ENCODE measurements at regions not wholly inside any gene's neighbourhood (a gene's known extent, or its start where the extent isn't known, plus 50 kb on each side); places are given as distances from the start of the nearest gene placed in this dataset.
"Not testable (repeated sequence)": the region's sequence is repeated elsewhere in the genome, so short reads cannot be mapped to it uniquely, and the experiment has no call there.

- DNase-seq, result no peak
Observed at GRCh38 chr2:203585516-203585915, 50.4 kb upstream of the RAPH1 start.

- no peak for DNase-seq
Observed at GRCh38 chr2:203586206-203586605, 51.1 kb upstream of the RAPH1 start.

GRCh38 chr2:203586696-203587095 lies 51.6 kb upstream of the RAPH1 start:
- DNase-seq, result no peak

- DNase-seq, result no peak
Observed at GRCh38 chr2:203590496-203590895, 55.4 kb upstream of the RAPH1 start.

GRCh38 chr2:203591642-203592041 lies 56.5 kb upstream of the RAPH1 start:
- DNase-seq, result no peak

- DNase-seq, result no peak
Observed at GRCh38 chr2:203592470-203592869, 57.4 kb upstream of the RAPH1 start.

GRCh38 chr2:203594541-203594940 lies 59.4 kb upstream of the RAPH1 start:
- DNase-seq, result no peak

- DNase-seq, result no peak
Observed at GRCh38 chr2:203596183-203596582, 61.1 kb upstream of the RAPH1 start.

- DNase-seq, result no peak
Observed at GRCh38 chr2:203599509-203599908, 64.4 kb upstream of the RAPH1 start.

GRCh38 chr2:203600286-203600685 lies 65.2 kb upstream of the RAPH1 start:
- no peak for DNase-seq

- no peak for DNase-seq
Observed at GRCh38 chr2:203603456-203604389, 68.6 kb upstream of the RAPH1 start.

GRCh38 chr2:203605302-203605701 lies 70.2 kb upstream of the RAPH1 start:
- DNase-seq, result no peak

GRCh38 chr2:203606051-203606450 lies 71.0 kb upstream of the RAPH1 start:
- DNase-seq, result no peak

GRCh38 chr2:203610558-203610957 lies 75.5 kb upstream of the RAPH1 start:
- DNase-seq, result no peak

GRCh38 chr2:203612246-203612645 lies 77.1 kb upstream of the RAPH1 start:
- DNase-seq, result no peak

GRCh38 chr2:203619267-203619878 lies 84.3 kb upstream of the RAPH1 start:
- no peak for DNase-seq

GRCh38 chr2:203621981-203622515 lies 84.4 kb upstream of the CD28 start:
- DNase-seq, result no peak

GRCh38 chr2:203623096-203623495 lies 83.3 kb upstream of the CD28 start:
- no peak for DNase-seq

GRCh38 chr2:203623661-203624060 lies 82.8 kb upstream of the CD28 start:
- DNase-seq, result no peak

GRCh38 chr2:203625701-203626100 lies 80.7 kb upstream of the CD28 start:
- DNase-seq, result no peak

- DNase-seq, result not testable (repeated sequence)
Observed at GRCh38 chr2:203626247-203626646, 80.2 kb upstream of the CD28 start.

- DNase-seq, result no peak
Observed at GRCh38 chr2:203626952-203627681, 79.3 kb upstream of the CD28 start.

- no peak for DNase-seq
Observed at GRCh38 chr2:203629699-203630098, 76.7 kb upstream of the CD28 start.

Measured in SHP77 treated with DMSO at 0.1 percent for 48 hours (cell line).